Endothelial cell of umbilical vein (primary cell): ENCODE measurements at regions not wholly inside any gene's neighbourhood (a gene's known extent, or its start where the extent isn't known, plus 50 kb on each side); places are given as distances from the start of the nearest gene placed in this dataset.

ENCODE experiments used
- BruUV-seq: library from RNA; stranded (reverse); fragments of 400-500 nt; replicated peaks from 2 replicates; lab custom pipeline; 2021; lab: Mats Ljungman, UMichigan
- CTCF ChIA-PET: fragments of 300-600, 350-600 bp; sonication (Branson Sonifier 250); formaldehyde crosslinking; loops from one replicate; lab custom pipeline; 2021; ENCODE audit warnings: antibody characterized with exemption, inconsistent platforms; lab: Charles Lee
- POLR2A ChIA-PET: fragments of 300-600, 350-600 bp; sonication (Branson Sonifier 250); formaldehyde crosslinking; loops from one replicate; lab custom pipeline; 2021; ENCODE audit warnings: antibody characterized with exemption, inconsistent platforms; lab: Charles Lee
- DNase-seq: peaks from one replicate; pipeline ENCODE4 v3.0.0-alpha.2; 2011; ENCODE audit warnings: low read depth, low spot score
- FAIRE-seq: peaks from 2 replicates; lab custom pipeline; 2011; peaks lifted over from hg19 to GRCh38; lab: Jason Lieb, UNC
- H2AFZ ChIP-seq: 2 replicates; pipeline ENCODE4 v1.6.0; 2012; ENCODE audit warnings: low read depth, low read length, control low read depth, inconsistent platforms
- H3K27ac ChIP-seq: 2 replicates; pipeline ENCODE4 v1.5.1; 2011; ENCODE audit warnings: low read depth, mild to moderate bottlenecking, control low read depth, low read length, moderate library complexity; ENCODE audit not compliant: insufficient read depth
- H3K27me3 ChIP-seq, 2 experiments: 2 replicates each; pipeline versions ENCODE4 v1.6.0 to v1.6.1; 2011; ENCODE audit warnings: low read length in 2 of 2, mixed read lengths in 1 of 2; ENCODE audit not compliant: control insufficient read depth in 2 of 2, insufficient read depth in 2 of 2
- H3K36me3 ChIP-seq, 2 experiments: 2 replicates in 1 of 2; 3 replicates in 1 of 2; pipeline ENCODE4 v1.5.1; 2011; ENCODE audit warnings: low read length in 2 of 2, mild to moderate bottlenecking in 1 of 2, moderate library complexity in 1 of 2; ENCODE audit not compliant: control insufficient read depth in 2 of 2, insufficient read depth in 2 of 2; ENCODE audit errors: extremely low read depth in 1 of 2
- H3K4me1 ChIP-seq: 3 replicates; pipeline ENCODE4 v1.5.1; 2011; ENCODE audit warnings: mild to moderate bottlenecking, low read length; ENCODE audit not compliant: control insufficient read depth, insufficient read depth; ENCODE audit errors: extremely low read depth
- H3K4me2 ChIP-seq: 2 replicates; pipeline ENCODE4 v1.6.1; 2011; ENCODE audit warnings: low read length, control low read depth, mixed read lengths; ENCODE audit not compliant: insufficient read depth
- H3K4me3 ChIP-seq, 3 experiments: fragments of 200-600 bp in 1 of 3; sonication (generic), shearing (Covaris generic) in 1 of 3; replicated peaks in 1 of 3; 2 replicates each; pipeline ENCODE4 v1.5.1; 2011 to 2016; ENCODE audit warnings: control low read depth in 3 of 3, low read length in 3 of 3, mild to moderate bottlenecking in 2 of 3, inconsistent platforms in 1 of 3, low read depth in 1 of 3, moderate library complexity in 1 of 3; ENCODE audit not compliant: insufficient read depth in 1 of 3
- H3K79me2 ChIP-seq: 2 replicates; pipeline ENCODE4 v1.6.0; 2012; ENCODE audit warnings: low read length, inconsistent platforms; ENCODE audit not compliant: control insufficient read depth, insufficient read depth
- H3K9ac ChIP-seq: replicated peaks from 2 replicates; pipeline ENCODE3; 2011; ENCODE audit warnings: low read length, control low read depth; ENCODE audit not compliant: insufficient read depth; ENCODE audit errors: extremely low read depth
- H3K9me1 ChIP-seq: replicated peaks from 3 replicates; pipeline ENCODE4 v1.6.0; 2011; ENCODE audit warnings: mild to moderate bottlenecking, low read length; ENCODE audit not compliant: control insufficient read depth, insufficient read depth; ENCODE audit errors: extremely low read depth
- H3K9me3 ChIP-seq: replicated peaks from 2 replicates; pipeline ENCODE4 v1.5.1; 2012; ENCODE audit warnings: low read length, inconsistent platforms; ENCODE audit not compliant: control insufficient read depth, insufficient read depth
- H4K20me1 ChIP-seq: replicated peaks from 2 replicates; pipeline ENCODE3; 2011; ENCODE audit warnings: mild to moderate bottlenecking, low read length; ENCODE audit not compliant: control insufficient read depth, insufficient read depth; ENCODE audit errors: extremely low read depth
- CTCF ChIP-seq, 2 donors: IDR thresholded peaks; 1 replicate in 1 of 2; 2 replicates in 1 of 2; pipeline ENCODE4 v1.5.1; 2011; ENCODE audit warnings: low read length in 2 of 2, mild to moderate bottlenecking in 2 of 2, moderate library complexity in 2 of 2, control low read depth in 1 of 2, inconsistent platforms in 1 of 2, low read depth in 1 of 2; ENCODE audit not compliant: insufficient read depth in 1 of 2; ENCODE audit errors: extremely low read depth in 1 of 2
- EZH2 ChIP-seq: IDR thresholded peaks from 2 replicates; pipeline ENCODE4 v1.6.1; 2012; ENCODE audit warnings: borderline replicate concordance, low read depth, mild to moderate bottlenecking, moderate library complexity, low read length, inconsistent platforms; ENCODE audit not compliant: severe bottlenecking
- FOS ChIP-seq: IDR thresholded peaks from 2 replicates; pipeline ENCODE4 v1.6.1; 2011; ENCODE audit warnings: mild to moderate bottlenecking, low read length, moderate library complexity, borderline replicate concordance; ENCODE audit not compliant: insufficient read depth
- GATA2 ChIP-seq: IDR thresholded peaks from 2 replicates; pipeline ENCODE4 v1.7.0; 2011; ENCODE audit warnings: low read depth, mild to moderate bottlenecking, moderate library complexity, mixed read lengths, low read length; ENCODE audit not compliant: insufficient read length, insufficient read depth
- JUN ChIP-seq: IDR thresholded peaks from 2 replicates; pipeline ENCODE4 v1.6.1; 2011; ENCODE audit warnings: borderline replicate concordance, low read depth; ENCODE audit not compliant: insufficient read length, insufficient read depth
- MAX ChIP-seq: IDR thresholded peaks from 2 replicates; pipeline ENCODE4 v1.6.1; 2011; ENCODE audit not compliant: insufficient read depth, insufficient read length
- MYC ChIP-seq: IDR thresholded peaks from one replicate; pipeline ENCODE4 v1.6.1; 2011; ENCODE audit warnings: mild to moderate bottlenecking, low read depth, low read length
- POLR2A ChIP-seq: IDR thresholded peaks from 2 replicates; pipeline ENCODE4 v1.6.1; 2012; ENCODE audit warnings: low read depth, mild to moderate bottlenecking, control low read depth, low read length
- POLR2AphosphoS5 ChIP-seq: IDR thresholded peaks from 2 replicates; pipeline ENCODE4 v1.6.1; 2012; ENCODE audit warnings: low read depth, mild to moderate bottlenecking, control low read depth, low read length, moderate library complexity; ENCODE audit not compliant: insufficient read depth
- dilution Hi-C: fragments of 300-500 bp; cut with MboI; formaldehyde crosslinking; loops from one replicate; pipeline ENCODE4 v1.15.0; 2019; ENCODE audit warnings: low sequenced_read_pairs; ENCODE audit not compliant: extremely low pct_ligation_motif_present
- intact Hi-C: fragments of 100-400 bp; cut with micrococcal nuclease; formaldehyde crosslinking; loops from one replicate; pipeline ENCODE4 v1.10.0; 2022

DNA sequence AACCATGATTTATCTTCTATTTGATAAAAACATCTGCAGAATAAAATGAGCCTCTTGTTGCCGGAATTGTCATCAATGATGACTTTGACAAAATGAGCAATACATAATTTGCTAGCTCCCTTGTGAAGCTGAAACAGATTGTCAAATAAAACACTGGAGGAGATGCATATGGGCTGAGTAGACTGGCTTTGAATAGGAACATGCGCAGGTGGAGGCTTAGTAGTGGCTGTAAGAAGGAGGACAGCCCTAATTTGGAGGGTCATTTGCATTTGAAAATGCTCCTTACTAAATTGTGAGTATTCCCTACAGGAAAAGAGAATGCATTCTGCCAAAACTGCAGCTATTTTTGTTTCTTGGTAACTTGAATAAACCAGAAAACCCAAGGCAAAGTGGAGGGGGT, 329.1 kb downstream of the PPARGC1A start:
- no peak overlapping the region for H3K4me3 ChIP-seq
- no peaks in the 10 kb centered on the region for H3K36me3 ChIP-seq
- no peak overlapping the region for H3K27ac ChIP-seq
- H3K9me3 ChIP-seq, result no peaks in the 10 kb centered on the region
- ChIA-PET CTCF (no interaction called here), POLR2A (no interaction called here)
- BruUV-seq, result no TSS peak
- no peaks in the 10 kb centered on the region for H3K4me1 ChIP-seq
- dilution Hi-C loops (no loop called here), intact Hi-C loops (no loop called here)
- H3K9ac ChIP-seq, result no peak overlapping the region
- no peak overlapping the region for H2AFZ ChIP-seq
- H3K79me2 ChIP-seq, result no peaks in the 10 kb centered on the region
- no peak overlapping the region for H3K4me2 ChIP-seq
- no peak for FAIRE-seq
- H4K20me1 ChIP-seq, result no peaks in the 10 kb centered on the region
- TF ChIP-seq CTCF (IDR thresholded peaks at IDR 0.05; ENCODE audit: extremely low read depth in 1 of 2, insufficient read depth in 1 of 2, low read depth in 1 of 2, low read length in 2 of 2) (no peak), MAX (no peak), JUN (no peak), MYC (no peak), EZH2 (no peak), GATA2 (no peak), POLR2AphosphoS5 (no peak), POLR2A (no peak), FOS (no peak)
- H3K27me3 ChIP-seq, result no peaks in the 10 kb centered on the region
- H3K9me1 ChIP-seq, result no peaks in the 10 kb centered on the region
- DNase-seq, result no peak
